HG02678 (cell line): ENCODE measurements at regions not wholly inside any gene's neighbourhood (a gene's known extent, or its start where the extent isn't known, plus 50 kb on each side); places are given as distances from the start of the nearest gene placed in this dataset.
"Not testable (repeated sequence)": the region's sequence is repeated elsewhere in the genome, so short reads cannot be mapped to it uniquely, and the experiment has no call there.

Experiments
- ATAC-seq: cut with Tn5 transposase; IDR thresholded peaks from one replicate; pipeline ENCODE4 v1.9.1; 2021; ENCODE audit warnings: mild to moderate bottlenecking, moderate library complexity; ENCODE audit not compliant: unreplicated experiment

DNA sequence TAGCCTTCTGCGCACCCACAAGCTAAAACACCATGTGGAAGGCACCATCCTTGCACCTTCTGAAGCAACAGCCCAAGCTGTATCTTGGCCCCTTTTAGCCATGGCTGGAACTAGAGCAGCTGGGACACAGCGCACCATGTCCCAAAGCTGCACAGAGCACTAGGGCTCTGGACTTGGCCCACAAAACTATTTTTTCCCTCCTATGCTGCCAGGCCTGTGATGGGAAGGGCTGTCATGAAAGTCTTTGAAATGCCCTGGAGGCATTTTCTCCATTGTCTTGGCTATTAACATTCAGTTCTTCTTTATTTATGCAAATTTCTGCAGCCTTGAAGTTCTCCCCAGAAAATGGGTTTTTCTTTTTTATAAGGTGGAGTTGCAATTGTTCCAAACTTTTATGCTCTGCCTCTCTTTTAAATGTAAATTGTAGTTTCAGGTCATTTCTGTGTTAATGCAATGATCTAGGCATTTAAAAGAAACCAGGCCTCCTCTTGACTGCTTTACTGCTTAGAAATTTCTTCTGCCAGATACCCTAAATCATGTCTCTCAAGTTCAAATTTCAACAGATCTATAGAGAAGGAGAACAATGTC lies 996.3 kb downstream of the TAF11L14 start:
- ATAC-seq, result no peak

GRCh38 chr5:18652404-18653215 lies 1018.4 kb downstream of the TAF11L14 start:
- ATAC-seq, result no peak

DNA sequence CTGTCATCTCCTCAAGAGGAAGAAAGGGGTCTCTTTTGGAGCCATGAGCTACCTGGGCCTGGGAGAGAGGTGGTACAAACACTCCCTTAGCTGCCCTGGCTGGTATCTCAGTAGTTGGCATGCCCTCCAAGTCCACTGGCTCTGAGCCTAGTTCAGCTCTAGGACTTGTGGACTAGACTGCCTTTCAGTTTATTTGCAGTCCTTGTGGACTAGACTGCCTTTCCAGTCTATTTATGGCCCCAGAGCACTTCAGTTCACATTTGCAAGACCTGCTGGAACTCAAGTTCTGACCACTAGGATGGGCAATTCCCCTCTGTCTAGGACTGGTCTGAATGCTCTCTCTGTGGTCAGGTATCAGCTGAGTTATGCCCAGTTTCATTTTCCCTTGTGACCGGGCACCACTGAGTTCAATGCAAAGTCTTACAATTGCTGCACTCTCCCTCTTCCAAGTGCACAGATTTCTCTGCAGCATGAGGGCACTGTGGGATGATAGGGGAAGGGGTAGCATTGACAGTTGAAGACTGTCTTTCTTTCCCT lies 1019.0 kb downstream of the TAF11L14 start:
- ATAC-seq, result peak; percentile 81

- no peak for ATAC-seq
These were observed 1026.3 kb downstream of the TAF11L14 start for GRCh38 chr5:18660511-18660910.

DNA sequence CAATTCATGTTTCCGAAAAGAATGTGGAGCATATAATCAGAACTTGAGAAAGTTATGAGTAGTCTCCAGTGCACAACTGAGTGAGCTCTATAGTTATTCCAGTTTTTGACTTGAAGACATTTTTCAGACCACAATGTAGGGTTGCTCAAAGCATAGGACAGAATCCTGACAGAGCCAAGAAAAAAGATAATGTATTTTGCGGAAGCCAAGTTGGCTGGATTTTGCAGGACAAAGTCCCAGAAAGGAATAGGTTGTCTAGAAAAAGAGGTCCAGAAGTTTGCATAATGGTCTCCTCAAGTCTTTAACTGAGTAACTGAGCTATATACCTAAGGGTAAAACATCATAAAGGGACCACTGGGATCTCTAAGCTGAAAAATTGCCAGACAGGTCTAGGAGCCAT lies 1028.0 kb downstream of the TAF11L14 start:
- no peak for ATAC-seq

DNA sequence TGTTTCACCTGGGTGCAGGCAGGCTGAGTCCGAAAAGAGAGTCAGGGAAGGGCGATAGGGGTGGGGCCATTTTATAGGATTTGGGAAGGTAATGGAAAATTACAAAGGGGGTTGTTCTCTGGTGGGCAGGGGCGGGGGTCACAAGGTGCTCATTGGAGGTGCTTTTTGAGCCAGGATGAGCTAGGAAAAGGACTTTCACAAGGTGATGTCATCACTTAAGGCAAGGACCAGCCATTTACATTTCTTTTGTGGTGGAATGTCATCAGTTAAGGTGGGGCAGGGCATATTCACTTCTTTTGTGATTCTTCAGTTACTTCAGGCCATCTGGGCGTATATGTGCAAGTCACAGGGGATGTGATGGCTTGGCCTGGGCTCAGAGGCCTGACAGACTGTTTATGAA lies 1040.0 kb downstream of the TAF11L14 start:
- not testable (repeated sequence) for ATAC-seq

DNA sequence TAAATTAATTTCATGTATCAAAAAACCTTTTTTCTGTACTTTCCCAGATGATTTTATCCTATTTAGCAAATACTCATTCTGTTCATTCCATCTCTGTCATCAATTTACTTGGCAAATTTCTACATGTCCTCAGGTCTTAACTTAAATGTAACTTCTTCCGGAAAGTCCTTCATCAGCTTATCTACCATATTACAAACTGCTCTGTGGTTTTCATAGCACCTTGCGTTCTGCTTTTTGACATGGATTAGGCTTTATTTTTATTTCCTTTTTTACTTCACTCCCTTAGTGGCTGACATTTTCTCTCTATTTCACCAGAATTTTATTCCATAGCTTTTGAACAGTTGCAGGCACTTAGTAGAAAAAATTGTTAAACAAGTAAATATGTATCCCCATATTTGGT lies 1040.8 kb downstream of the TAF11L14 start:
- ATAC-seq, result no peak

DNA sequence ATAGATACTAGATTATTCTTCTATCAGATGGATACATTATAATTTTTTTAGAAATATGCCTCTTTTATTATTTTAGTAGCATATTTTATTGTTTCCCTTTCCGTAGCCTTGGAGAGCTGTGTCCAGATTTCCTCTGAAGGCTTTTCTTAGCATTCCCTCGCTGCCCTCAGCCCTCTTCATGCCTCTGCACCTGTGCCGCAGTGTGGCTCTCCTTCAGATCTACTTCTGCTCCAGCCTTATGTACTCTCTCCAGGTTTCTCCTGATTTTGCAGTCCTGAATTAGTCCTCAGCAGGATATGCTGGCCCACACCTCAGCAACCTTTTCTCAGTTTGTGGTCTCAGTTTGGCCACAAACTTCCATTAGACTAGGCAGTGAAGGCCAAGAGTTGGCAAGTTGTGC lies 1052.0 kb downstream of the TAF11L14 start:
- no peak for ATAC-seq

DNA sequence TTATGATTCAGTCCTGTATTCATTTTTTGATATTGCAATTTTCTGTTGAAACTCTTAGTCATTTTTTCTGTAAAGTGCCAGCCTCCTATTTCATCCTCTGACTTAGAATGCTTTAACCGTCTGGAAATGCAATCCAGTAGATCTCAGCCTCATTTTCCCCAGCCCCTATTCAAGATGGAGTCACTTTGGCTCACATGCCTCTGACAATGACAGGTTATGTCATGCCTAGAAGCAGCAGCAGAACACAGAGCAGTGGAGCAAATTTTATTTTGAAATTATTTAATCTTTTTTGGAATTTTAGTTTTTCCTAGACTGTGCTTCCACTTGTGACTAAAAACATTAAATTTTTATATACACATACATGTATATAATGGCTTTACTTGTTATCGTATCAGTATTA lies 1053.2 kb downstream of the TAF11L14 start:
- no peak for ATAC-seq

DNA sequence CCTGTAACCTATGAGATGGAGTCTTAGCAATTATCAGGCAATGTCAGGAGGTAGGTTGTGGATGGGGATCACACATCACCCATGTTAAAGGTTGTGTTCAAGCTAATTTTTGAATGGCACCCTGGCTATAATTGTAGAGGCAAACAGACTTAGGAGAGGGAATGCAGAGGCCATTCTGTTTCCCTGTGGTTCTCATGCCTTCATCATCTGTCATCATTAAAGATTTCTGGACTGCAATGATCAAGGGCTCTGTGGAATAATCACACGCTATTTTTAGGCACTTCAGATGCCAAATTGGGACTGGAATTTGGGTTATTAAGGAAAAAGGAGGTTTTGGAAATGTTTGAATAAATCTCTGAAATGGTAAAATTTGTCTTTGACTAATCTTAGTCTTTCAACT lies 1065.4 kb downstream of the TAF11L14 start:
- no peak for ATAC-seq

- ATAC-seq, result no peak
These were observed 1068.6 kb downstream of the TAF11L14 start for GRCh38 chr5:18702821-18703220.

DNA sequence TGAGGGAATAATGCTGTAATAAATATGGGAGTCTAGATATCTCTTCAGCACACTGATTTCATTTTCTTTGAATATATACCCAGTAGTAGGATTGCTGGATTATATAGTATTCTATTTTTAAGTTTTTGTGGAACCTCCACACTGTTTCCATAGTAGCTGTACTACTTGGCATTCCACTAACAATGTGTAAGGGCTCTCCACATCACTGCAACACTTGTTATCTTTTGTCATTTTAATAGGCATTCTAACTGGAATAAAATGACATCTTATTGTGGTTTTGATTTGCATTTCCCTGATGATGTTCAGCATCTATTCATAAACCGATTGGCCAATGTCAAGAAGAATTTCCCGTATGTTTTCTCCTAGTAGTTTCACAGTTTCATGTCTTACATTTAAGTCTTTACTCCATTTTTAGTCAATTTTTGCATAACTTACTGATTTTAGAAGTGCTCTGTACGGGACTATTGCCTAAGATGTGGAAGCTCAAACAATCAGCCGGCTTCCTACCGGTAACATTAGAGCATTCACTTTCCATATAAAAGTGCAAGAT lies 1078.8 kb downstream of the TAF11L14 start:
- ATAC-seq, result no peak

DNA sequence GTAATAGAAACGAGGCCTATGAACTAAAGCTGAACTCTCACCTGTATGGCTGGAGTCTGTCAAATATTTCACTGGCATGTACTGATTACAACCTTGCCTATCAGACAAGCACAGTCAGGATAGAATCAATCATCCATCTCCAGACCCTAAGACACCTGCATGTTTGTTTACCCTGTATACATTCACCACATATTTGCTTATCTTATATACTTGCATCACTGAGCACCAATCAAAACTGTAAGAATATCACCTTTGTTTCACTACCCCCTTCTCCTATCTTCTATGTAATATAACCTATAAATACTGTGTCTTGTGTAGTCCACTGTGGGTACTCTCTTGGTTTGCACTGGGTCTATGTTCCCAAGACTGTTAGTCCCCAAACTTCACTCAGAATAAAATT lies 1085.7 kb downstream of the TAF11L14 start:
- no peak for ATAC-seq

- no peak for ATAC-seq
These were observed 1098.6 kb downstream of the TAF11L14 start for GRCh38 chr5:18732556-18733479.

DNA sequence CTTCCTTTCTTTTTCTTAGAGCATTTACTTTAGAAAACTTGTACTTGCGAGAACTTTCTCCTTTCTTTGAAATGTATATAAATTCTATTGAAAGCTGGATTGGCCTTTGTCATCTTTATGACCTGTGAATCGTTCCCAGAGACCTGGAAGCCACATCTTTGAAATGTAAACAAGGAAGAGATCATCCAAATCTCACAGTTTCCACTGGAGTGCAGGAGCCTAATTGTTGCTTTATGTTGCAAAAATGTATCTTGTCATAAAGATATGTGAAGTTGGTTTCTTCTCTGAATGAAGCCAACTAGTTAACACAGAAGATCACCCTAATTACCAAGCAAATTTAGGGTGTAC lies 1101.8 kb downstream of the TAF11L14 start:
- no peak for ATAC-seq

DNA sequence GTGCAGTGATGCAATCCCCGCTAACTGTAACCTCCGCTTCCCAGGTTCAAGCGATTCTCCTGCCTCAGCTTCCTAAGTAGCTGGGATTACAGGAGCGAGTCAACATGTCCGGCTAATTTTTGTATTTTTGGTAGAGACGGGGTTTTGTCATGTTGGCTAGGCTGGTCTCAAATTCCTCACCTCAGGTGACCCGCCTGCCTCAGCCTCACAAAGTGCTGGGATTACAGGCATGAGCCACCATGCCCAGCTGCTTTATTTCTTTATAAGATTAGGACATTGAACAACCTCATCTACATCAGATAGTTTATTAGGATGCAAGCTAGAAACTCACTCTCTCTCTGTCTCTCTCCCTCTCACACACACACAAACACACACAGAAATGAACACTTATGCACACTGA lies 1102.5 kb downstream of the TAF11L14 start:
- ATAC-seq, result not testable (repeated sequence)

DNA sequence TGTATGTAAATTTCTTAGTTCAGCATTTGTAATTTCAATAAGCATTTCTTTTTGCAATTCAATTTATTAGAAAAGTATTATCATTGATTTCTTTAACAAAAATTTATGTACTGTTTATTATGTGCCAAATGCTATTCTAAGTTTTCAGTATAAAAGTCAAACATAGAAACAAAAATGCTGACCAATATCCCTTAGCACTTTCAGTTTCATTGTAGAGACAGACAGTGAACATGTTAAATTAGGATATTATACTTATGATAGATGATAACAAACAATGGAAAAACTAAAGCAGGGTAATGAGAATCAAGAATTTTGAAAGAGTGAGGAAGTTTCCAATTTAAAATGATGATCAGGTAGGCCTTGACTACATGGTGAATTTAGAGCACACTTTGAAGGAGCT lies 1106.0 kb downstream of the TAF11L14 start:
- peak; percentile 38 for ATAC-seq

DNA sequence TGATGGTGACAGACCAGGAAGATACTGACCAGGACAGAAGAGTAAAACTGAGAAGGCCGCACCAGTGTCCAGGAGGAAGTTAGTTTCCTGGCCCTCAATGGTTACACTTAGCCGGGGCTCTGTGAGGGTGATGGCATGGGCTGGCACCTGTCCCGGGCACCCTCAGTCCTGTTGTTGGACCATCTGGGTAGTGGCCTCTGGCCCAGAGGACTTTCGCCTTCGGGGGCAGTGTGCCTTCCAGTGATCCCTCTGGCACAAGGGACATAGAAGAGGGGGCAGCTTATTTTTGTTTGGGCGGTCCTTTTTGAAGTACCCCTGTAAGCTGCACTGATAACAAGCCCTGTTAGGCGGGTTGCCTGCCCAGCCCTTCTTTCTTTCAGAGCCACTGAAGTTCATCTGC lies 1108.6 kb downstream of the TAF11L14 start:
- ATAC-seq, result no peak

DNA sequence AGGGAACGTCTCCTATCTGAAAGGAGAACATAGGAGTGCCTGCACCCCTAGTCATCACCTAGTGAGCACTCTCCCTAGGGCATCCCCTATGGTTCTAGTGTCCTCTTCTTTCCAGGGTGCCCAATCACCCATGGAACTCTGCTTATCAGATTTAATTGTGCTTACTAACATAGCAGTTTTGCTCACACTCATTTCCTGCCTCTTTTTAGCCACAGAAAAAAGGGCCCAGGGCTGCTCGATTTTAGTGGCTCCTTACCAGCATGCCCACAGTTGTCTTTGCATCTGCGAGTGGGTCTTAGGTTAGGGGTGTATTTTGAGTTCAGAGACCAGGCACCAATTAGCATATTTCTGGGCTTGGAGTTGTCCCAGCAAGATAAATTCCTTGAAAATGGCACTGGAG lies 1110.2 kb downstream of the TAF11L14 start:
- no peak for ATAC-seq

DNA sequence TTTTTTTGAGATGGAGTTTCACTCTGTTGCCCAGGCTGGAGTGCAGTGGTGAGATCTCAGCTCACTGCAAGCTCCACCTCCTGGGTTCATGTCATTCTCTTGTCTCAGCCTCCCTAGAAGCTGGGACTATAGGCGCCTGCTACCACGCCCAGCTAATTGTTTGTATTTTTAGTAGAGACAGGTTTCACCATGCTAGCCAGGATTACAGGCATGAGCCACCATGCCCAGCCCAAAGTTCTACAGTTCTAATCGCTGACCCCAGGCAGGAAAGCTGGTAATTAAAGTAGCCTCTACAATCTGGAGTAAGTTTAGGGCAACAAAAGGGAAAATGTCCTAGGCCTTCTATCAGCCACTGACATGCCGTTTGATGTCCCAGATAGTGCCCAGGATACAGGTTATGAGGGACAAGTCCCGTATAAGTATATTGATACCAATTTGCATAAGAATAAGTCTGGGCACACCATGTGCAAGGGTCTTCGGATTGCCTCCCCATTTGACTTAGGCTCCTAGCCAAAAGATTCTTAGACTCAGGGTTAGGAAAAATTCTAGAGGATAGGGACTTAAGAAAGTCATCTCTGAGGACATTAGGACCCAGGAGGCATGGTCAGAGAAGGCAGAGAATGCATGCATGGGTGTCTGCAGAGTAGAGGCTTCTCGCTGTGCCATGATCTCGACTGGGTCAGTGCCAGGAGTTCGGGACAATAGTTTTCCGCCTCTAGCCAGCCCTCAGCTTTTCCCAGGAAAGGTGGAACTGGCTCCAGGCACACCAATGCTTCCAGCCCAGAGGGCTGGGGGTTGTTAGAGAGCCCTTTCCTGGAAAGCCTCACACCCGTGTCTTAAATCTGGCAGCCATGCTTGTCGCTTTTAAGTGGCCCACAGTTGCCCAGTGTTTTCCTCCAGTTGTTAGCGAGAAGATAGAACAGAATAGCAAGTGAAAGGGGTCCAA lies 1111.1 kb downstream of the TAF11L14 start:
- ATAC-seq, result peak; percentile 27
